K562 (cell line): ENCODE measurements at regions not wholly inside any gene's neighbourhood (a gene's known extent, or its start where the extent isn't known, plus 50 kb on each side); places are given as distances from the start of the nearest gene placed in this dataset.

Experiments used
- ATAC-seq: fragments of 200-7000 bp; cut with Tn5 transposase; 3 replicates; pipeline ENCODE4 v1.9.1; 2020; ENCODE audit warnings: moderate library complexity
- BruUV-seq: library from RNA; stranded (reverse); fragments of 400-500 nt; replicated peaks from 2 replicates; lab custom pipeline; 2021; lab: Mats Ljungman, UMichigan
- CTCF ChIA-PET: fragments of 300-600 bp; formaldehyde crosslinking; extraction: SDS; loops from one replicate; lab custom pipeline; 2021; ENCODE audit warnings: low intra/inter-chr PET ratio; lab: Yijun Ruan, JAX
- POLR2A ChIA-PET: fragments of 300-600, 350-650 bp; sonication (Branson Sonifier 250); formaldehyde crosslinking; extraction: SDS; loops from one replicate; lab custom pipeline; 2021; ENCODE audit warnings: antibody characterized with exemption, inconsistent platforms; lab: Yijun Ruan, JAX
- DNase-seq, 4 experiments: peaks; one replicate each; pipeline versions ENCODE4 v3.0.0 to v3.0.0-alpha.2; 2011 to 2018; ENCODE audit warnings: low spot score in 3 of 4, mixed read lengths in 3 of 4; ENCODE audit errors: extremely low read depth in 1 of 4
- FAIRE-seq: peaks from 2 replicates; lab custom pipeline; 2011; peaks lifted over from hg19 to GRCh38; lab: Jason Lieb, UNC
- H2AFZ ChIP-seq: 2 replicates; pipeline ENCODE4 v1.6.0; 2011; ENCODE audit warnings: low read depth, low read length, control low read depth, inconsistent platforms
- H3K27ac ChIP-seq: fragments of 200-600 bp; 3 replicates; pipeline ENCODE4 v1.8.0; 2011; ENCODE audit warnings: low read depth, mild to moderate bottlenecking, control low read depth, inconsistent platforms, low read length, moderate library complexity, mixed read lengths; ENCODE audit errors: extremely low read depth
- H3K27me3 ChIP-seq, 2 experiments: fragments of 300-600 bp in 1 of 2; 2 replicates in 1 of 2; 3 replicates in 1 of 2; pipeline versions ENCODE4 v1.6.0 to v1.8.0; 2011; ENCODE audit warnings: inconsistent platforms in 2 of 2, low read length in 2 of 2, mild to moderate bottlenecking in 1 of 2, mixed read lengths in 1 of 2, moderate library complexity in 1 of 2; ENCODE audit not compliant: control insufficient read depth in 2 of 2, insufficient read depth in 2 of 2
- H3K36me3 ChIP-seq: fragments of 300-600 bp; 3 replicates; pipeline ENCODE4 v1.8.0; 2011; ENCODE audit warnings: mild to moderate bottlenecking, low read length, inconsistent platforms; ENCODE audit not compliant: control insufficient read depth, insufficient read depth
- H3K4me1 ChIP-seq, 2 experiments: fragments of 200-600 bp in 1 of 2; replicated peaks in 1 of 2; 2 replicates in 1 of 2; 3 replicates in 1 of 2; pipeline versions ENCODE4 v1.5.1 to v1.8.0; 2011; ENCODE audit warnings: inconsistent platforms in 2 of 2, low read length in 2 of 2, mild to moderate bottlenecking in 1 of 2, mixed read lengths in 1 of 2, moderate library complexity in 1 of 2; ENCODE audit not compliant: control insufficient read depth in 2 of 2, insufficient read depth in 2 of 2
- H3K4me2 ChIP-seq: 2 replicates; pipeline ENCODE4 v1.6.1; 2011; ENCODE audit warnings: low read length, control low read depth, inconsistent platforms, mixed read lengths; ENCODE audit not compliant: insufficient read depth
- H3K4me3 ChIP-seq: fragments of 200-600 bp; sonication (generic), shearing (Covaris generic); 2 replicates; pipeline ENCODE4 v1.5.1; 2016; ENCODE audit warnings: control low read depth, inconsistent platforms
- H3K79me2 ChIP-seq: fragments of 200-600 bp; 3 replicates; pipeline ENCODE4 v1.8.0; 2011; ENCODE audit warnings: low read length, inconsistent platforms; ENCODE audit not compliant: control insufficient read depth, insufficient read depth
- H3K9ac ChIP-seq, 2 experiments: 2 replicates each; pipeline versions ENCODE4 v1.6.0 to v1.6.1; 2011; ENCODE audit warnings: low read depth in 2 of 2, low read length in 2 of 2, control low read depth in 1 of 2, inconsistent platforms in 1 of 2, mild to moderate bottlenecking in 1 of 2, mixed read lengths in 1 of 2; ENCODE audit not compliant: insufficient read depth in 1 of 2
- H3K9me1 ChIP-seq: one replicate; pipeline ENCODE4 v1.6.0; 2011; ENCODE audit warnings: inconsistent platforms, mild to moderate bottlenecking, low read length, moderate library complexity; ENCODE audit not compliant: control insufficient read depth, insufficient read depth
- H3K9me3 ChIP-seq: replicated peaks from 2 replicates; pipeline ENCODE4 v1.5.1; 2011; ENCODE audit warnings: low read depth, low read length, inconsistent platforms; ENCODE audit not compliant: control insufficient read depth, insufficient read depth
- H4K20me1 ChIP-seq: replicated peaks from 2 replicates; pipeline ENCODE4 v1.6.1; 2011; ENCODE audit warnings: low read length, inconsistent platforms, mixed read lengths; ENCODE audit not compliant: control insufficient read depth, insufficient read depth
- BRF1 ChIP-seq: IDR thresholded peaks from 3 replicates; pipeline ENCODE4 v1.6.1; 2011; ENCODE audit warnings: borderline replicate concordance, mild to moderate bottlenecking; ENCODE audit not compliant: insufficient read length; ENCODE audit errors: extremely low read depth
- CAMTA2 ChIP-seq: fragments of 250-450 bp; sonication (Bioruptor Pico); conservative IDR thresholded peaks from 2 replicates; pipeline ENCODE4 v1.5.1; 2022
- CTCF ChIP-seq, 3 experiments: IDR thresholded peaks in 2 of 3; conservative IDR thresholded peaks in 1 of 3; 2 replicates each; pipeline ENCODE4 v1.5.1; 2011 to 2012; ENCODE audit warnings: low read length in 3 of 3, mild to moderate bottlenecking in 3 of 3, control low read depth in 2 of 3, improper control_type of control experiment in 1 of 3, inconsistent platforms in 1 of 3, low read depth in 1 of 3, mixed read lengths in 1 of 3, moderate library complexity in 1 of 3; ENCODE audit not compliant: insufficient read depth in 2 of 3
- ELK3 ChIP-seq: fragments of 450-650 bp; formaldehyde crosslinking; IDR thresholded peaks from 2 replicates; pipeline ENCODE4 v1.4.0; 2020; ENCODE audit warnings: mild to moderate bottlenecking
- PURB ChIP-seq: sonication (generic); formaldehyde crosslinking; IDR thresholded peaks from 2 replicates; pipeline ENCODE4 v1.9.0; 2021; ENCODE audit warnings: low read depth, mild to moderate bottlenecking, missing genetic modification reagents
- ZNF655 ChIP-seq: fragments of 250-450 bp; sonication (Bioruptor Pico); IDR thresholded peaks from 2 replicates; pipeline ENCODE4 v1.5.0; 2021
- in situ Hi-C: fragments of 300-500 bp; cut with MboI; formaldehyde crosslinking; loops from 4 replicates; pipeline ENCODE4 v1.15.0; 2018; ENCODE audit warnings: inconsistent platforms, mixed read lengths
- intact Hi-C: fragments of 100-400 bp; cut with micrococcal nuclease; formaldehyde crosslinking; loops from 2 replicates; pipeline ENCODE4 v1.14.2; 2022

GRCh38 chr2:146523196-146523595 lies 1321.6 kb upstream of the ACVR2A start (continued):
- TF ChIP-seq CTCF (IDR thresholded peaks at IDR 0.05 in 2 of 3, conservative IDR thresholded peaks at IDR 0.05 in 1 of 3; ENCODE audit: insufficient read depth in 2 of 3, low read depth in 1 of 3, low read length in 3 of 3) (peak in 1 of 3 experiments; percentile 25; a peak in 1 of 6 replicates), ELK3 (no peak), ZNF655 (CRISPR knock-in tag) (no peak)

- H3K9me3 ChIP-seq: no peaks in the 10 kb centered on the region
- H3K79me2 ChIP-seq: no peaks in the 10 kb centered on the region
- no peak for TF ChIP-seq CAMTA2 (CRISPR knock-in tag)
- no peak for TF ChIP-seq BRF1
- TF ChIP-seq PURB (CRISPR knock-in tag): no peak
- TF ChIP-seq, all 486 proteins: peak for 0
- Histone ChIP-seq H3K9me1 (no peaks in the 10 kb centered on the region), H2AFZ (no peak overlapping the region), H3K4me2 (no peak overlapping the region), H3K9ac (no peak overlapping the region), H3K4me1 (no peaks in the 10 kb centered on the region), H3K27ac (no peak overlapping the region), H3K36me3 (no peaks in the 10 kb centered on the region), H3K27me3 (no peaks in the 10 kb centered on the region), H4K20me1 (no peaks in the 10 kb centered on the region), H3K4me3 (no peak overlapping the region)
- FAIRE-seq (no peak), DNase-seq (no peak), ATAC-seq (no peak)
- in situ Hi-C loops: no loop called here
- intact Hi-C loops: no loop called here
- BruUV-seq: no TSS peak
- POLR2A ChIA-PET: no interaction called here
- CTCF ChIA-PET: no interaction called here
Measured at GRCh38 chr2:146506851-146507250, 1338.0 kb upstream of the ACVR2A start.
